A549 (cell line): ENCODE measurements at regions not wholly inside any gene's neighbourhood (a gene's known extent, or its start where the extent isn't known, plus 50 kb on each side); places are given as distances from the start of the nearest gene placed in this dataset.

Experiments
- ATAC-seq, 2 experiments: fragments of 200-7000 bp in 1 of 2; fragments of >200 bp in 1 of 2; cut with Nextera tagmentation in 1 of 2; cut with Tn5 transposase in 1 of 2; 3 replicates each; pipeline versions ENCODE4 v1.8.0 to v1.9.1; 2018 to 2020; ENCODE audit warnings: mild to moderate bottlenecking in 1 of 2, moderate library complexity in 1 of 2
- CTCF ChIA-PET: fragments of 300-600 bp; sonication (Branson Sonifier 250); formaldehyde crosslinking; extraction: SDS; loops from one replicate; lab custom pipeline; 2021; ENCODE audit warnings: antibody characterized with exemption, inconsistent platforms; lab: Yijun Ruan, JAX
- POLR2A ChIA-PET: fragments of 350-600 bp; formaldehyde crosslinking; extraction: SDS; loops from one replicate; lab custom pipeline; 2021; ENCODE audit warnings: antibody characterized with exemption, inconsistent platforms; lab: Yijun Ruan, JAX
- DNase-seq, 2 experiments: peaks; one replicate each; pipeline versions ENCODE4 v3.0.0 to v3.0.0-alpha.2; 2011 to 2016; ENCODE audit warnings: low read depth in 1 of 2, low spot score in 1 of 2
- FAIRE-seq: peaks from 2 replicates; lab custom pipeline; 2011; peaks lifted over from hg19 to GRCh38; lab: Jason Lieb, UNC
- H3K27ac ChIP-seq, 2 experiments: fragments of >200 bp; sonication (Bioruptor Twin); formaldehyde crosslinking; 3 replicates each; pipeline ENCODE4 v1.5.1; 2016 to 2017
- H3K4me1 ChIP-seq: fragments of >200 bp; sonication (Bioruptor Twin); formaldehyde crosslinking; 3 replicates; pipeline ENCODE4 v1.6.1; 2016
- H3K4me2 ChIP-seq: fragments of >200 bp; sonication (Bioruptor Twin); formaldehyde crosslinking; 3 replicates; pipeline ENCODE4 v1.6.1; 2016
- H3K4me3 ChIP-seq: fragments of >200 bp; sonication (Bioruptor Twin); formaldehyde crosslinking; 3 replicates; pipeline ENCODE4 v1.5.1; 2016
- H3K9me3 ChIP-seq: fragments of >200 bp; sonication (Bioruptor Twin); formaldehyde crosslinking; 3 replicates; pipeline ENCODE4 v1.6.1; 2016
- BCL3 ChIP-seq: fragments of >200 bp; sonication (Bioruptor Twin); formaldehyde crosslinking; IDR thresholded peaks from 3 replicates; pipeline ENCODE4 v1.6.1; 2016
- BHLHE40 ChIP-seq: IDR thresholded peaks from 2 replicates; pipeline ENCODE4 v1.6.1; 2012; ENCODE audit warnings: low read depth, low read length, inconsistent platforms
- CBX2 ChIP-seq: fragments of 200-600 bp; sonication (generic); IDR thresholded peaks from 2 replicates; pipeline ENCODE4 v1.6.1; 2016; ENCODE audit warnings: low read depth, mild to moderate bottlenecking, borderline replicate concordance
- CBX8 ChIP-seq: fragments of 200-600 bp; sonication (generic); IDR thresholded peaks from 2 replicates; pipeline ENCODE4 v1.6.1; 2016
- CEBPB ChIP-seq, 2 experiments: fragments of >200 bp in 1 of 2; sonication (Bioruptor Twin) in 1 of 2; formaldehyde crosslinking in 1 of 2; IDR thresholded peaks; 2 replicates each; pipeline ENCODE4 v1.6.1; 2012 to 2016
- EHF ChIP-seq: fragments of 250-450 bp; sonication (Bioruptor Pico); IDR thresholded peaks from 2 replicates; pipeline ENCODE4 v1.5.0; 2020; ENCODE audit warnings: mild to moderate bottlenecking
- FOXS1 ChIP-seq: fragments of 250-450 bp; sonication (Bioruptor Pico); IDR thresholded peaks from 2 replicates; pipeline ENCODE4 v1.5.0; 2020; ENCODE audit warnings: mild to moderate bottlenecking, moderate library complexity
- GATA3 ChIP-seq: IDR thresholded peaks from 2 replicates; pipeline ENCODE4 v1.6.1; 2012; ENCODE audit warnings: borderline replicate concordance
- HEYL ChIP-seq: fragments of 250-450 bp; sonication (Bioruptor Pico); IDR thresholded peaks from 2 replicates; pipeline ENCODE4 v1.8.0; 2021; ENCODE audit warnings: mild to moderate bottlenecking, moderate library complexity
- HOXA7 ChIP-seq: fragments of 250-450 bp; sonication (Bioruptor Pico); IDR thresholded peaks from 2 replicates; pipeline ENCODE4 v1.5.0; 2020; ENCODE audit warnings: mild to moderate bottlenecking, moderate library complexity
- HOXB13 ChIP-seq: fragments of 250-450 bp; sonication (Bioruptor Pico); IDR thresholded peaks from 2 replicates; pipeline ENCODE4 v1.5.0; 2020; ENCODE audit warnings: low read depth, mild to moderate bottlenecking, moderate library complexity
- JUN ChIP-seq, 2 experiments: fragments of >200 bp; sonication (Bioruptor Twin); formaldehyde crosslinking; IDR thresholded peaks; 2 replicates in 1 of 2; 3 replicates in 1 of 2; pipeline ENCODE4 v1.6.1; 2016 to 2017
- JUNB ChIP-seq: fragments of >200 bp; sonication (Bioruptor Twin); formaldehyde crosslinking; IDR thresholded peaks from 2 replicates; pipeline ENCODE4 v1.6.1; 2016
- KDM1A ChIP-seq: fragments of 200-600 bp; sonication (generic); IDR thresholded peaks from 2 replicates; pipeline ENCODE4 v1.6.1; 2016; ENCODE audit warnings: low read depth, mild to moderate bottlenecking
- MAZ ChIP-seq: fragments of 150-350 bp; IDR thresholded peaks from 2 replicates; pipeline ENCODE4 v1.6.1; 2014; ENCODE audit warnings: antibody characterized with exemption, low read depth, low read length, borderline replicate concordance
- NPAS2 ChIP-seq: fragments of 250-450 bp; sonication (Bioruptor Pico); IDR thresholded peaks from 2 replicates; pipeline ENCODE4 v1.8.0; 2022; ENCODE audit warnings: mild to moderate bottlenecking, moderate library complexity, borderline replicate concordance
- POLR2AphosphoS2 ChIP-seq: conservative IDR thresholded peaks from 2 replicates; pipeline ENCODE4 v1.6.1; 2012; ENCODE audit warnings: low read length, improper control_type of control experiment, inconsistent platforms
- REST ChIP-seq: fragments of 200-600 bp; sonication (generic); IDR thresholded peaks from 2 replicates; pipeline ENCODE4 v1.6.1; 2016; ENCODE audit warnings: antibody characterized with exemption, mild to moderate bottlenecking, moderate library complexity
- RNF2 ChIP-seq: fragments of 200-600 bp; sonication (generic); IDR thresholded peaks from 2 replicates; pipeline ENCODE4 v1.6.1; 2016; ENCODE audit warnings: low read depth, mild to moderate bottlenecking, antibody characterized with exemption, moderate library complexity, borderline replicate concordance
- SMC3 ChIP-seq: fragments of >200 bp; sonication (Bioruptor Twin); formaldehyde crosslinking; IDR thresholded peaks from 3 replicates; pipeline ENCODE4 v1.6.1; 2018; ENCODE audit warnings: inconsistent platforms
- WGBS: methylation state at CpG from one replicate; pipeline ENCODE4 v1.1.6; 2017; ENCODE audit errors: missing lambda C conversion rate; 5-methylcytosine and 5-hydroxymethylcytosine counted together
- TF ChIP-seq, protein P1 (sequence below): fragments of 250-450 bp; sonication (Bioruptor Pico); IDR thresholded peaks from 2 replicates; pipeline ENCODE4 v1.5.0; 2020; ENCODE audit warnings: low read depth, mild to moderate bottlenecking, moderate library complexity

DNA sequence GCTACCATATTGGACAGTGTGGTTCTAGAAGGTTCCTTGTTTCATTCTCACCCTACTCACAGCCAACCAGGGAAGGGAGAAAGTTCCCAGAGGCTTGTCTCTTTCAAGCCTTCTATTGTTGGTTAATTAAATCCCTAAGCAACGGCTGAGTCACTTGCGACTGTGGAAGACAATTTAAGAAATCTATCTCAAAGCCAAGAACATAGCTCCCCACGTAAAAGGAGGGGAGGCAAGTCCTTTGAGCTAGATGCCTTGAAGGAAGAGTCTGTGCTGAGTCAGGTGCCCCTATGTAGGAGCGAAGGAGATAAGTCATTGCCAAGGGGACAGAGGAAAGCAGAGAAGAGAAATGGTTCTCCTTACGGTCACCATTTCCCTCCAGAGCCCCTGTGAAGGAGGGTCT lies 79.4 kb upstream of the PPP2R5A start:
- no peak overlapping the region for H3K4me2 ChIP-seq
- CTCF ChIA-PET: interaction anchor here (0.6 kb wide), 1 partner anchor 494 kb away, joined by 4 read pairs; no protein-coding TSS in a partner anchor
- ATAC-seq (no peak), FAIRE-seq (no peak), DNase-seq (no peak)
- POLR2A ChIA-PET: no interaction called here
- 75% methylated on average over 5 of the region's 5 CpGs for WGBS
- H3K9me3 ChIP-seq: no peaks in the 10 kb centered on the region
- H3K4me1 ChIP-seq: no peaks in the 10 kb centered on the region
- no peak overlapping the region for H3K4me3 ChIP-seq
- no peak for TF ChIP-seq FOXS1
- no peak for TF ChIP-seq EHF (CRISPR knock-in tag)
- TF ChIP-seq SMC3: no peak
- no peak for TF ChIP-seq BCL3
- TF ChIP-seq JUNB: no peak
- TF ChIP-seq, protein P1, sequence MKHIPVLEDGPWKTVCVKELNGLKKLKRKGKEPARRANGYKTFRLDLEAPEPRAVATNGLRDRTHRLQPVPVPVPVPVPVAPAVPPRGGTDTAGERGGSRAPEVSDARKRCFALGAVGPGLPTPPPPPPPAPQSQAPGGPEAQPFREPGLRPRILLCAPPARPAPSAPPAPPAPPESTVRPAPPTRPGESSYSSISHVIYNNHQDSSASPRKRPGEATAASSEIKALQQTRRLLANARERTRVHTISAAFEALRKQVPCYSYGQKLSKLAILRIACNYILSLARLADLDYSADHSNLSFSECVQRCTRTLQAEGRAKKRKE: no peak
- TF ChIP-seq CBX2: no peak
- TF ChIP-seq POLR2AphosphoS2: no peak
- no peak for TF ChIP-seq CBX8
- TF ChIP-seq HOXA7 (CRISPR knock-in tag): no peak
- no peak for TF ChIP-seq BHLHE40
- TF ChIP-seq NPAS2 (CRISPR knock-in tag): no peak
- TF ChIP-seq KDM1A: no peak
- TF ChIP-seq JUN (IDR thresholded peaks at IDR 0.05): no peak
- no peak for TF ChIP-seq HEYL (CRISPR knock-in tag)
- TF ChIP-seq REST: no peak
- H3K27ac ChIP-seq: no peak overlapping the region

- ATAC-seq: no peak
Observed at GRCh38 chr1:212207118-212207517, 78.1 kb upstream of the PPP2R5A start.

More at GRCh38 chr1:212207118-212207517, 78.1 kb upstream of the PPP2R5A start:
- CTCF ChIA-PET: no interaction called here
- H3K4me3 ChIP-seq: no peak overlapping the region
- H3K9me3 ChIP-seq: no peaks in the 10 kb centered on the region
- WGBS: 58% methylated on average over 6 of the region's 6 CpGs
- FAIRE-seq: no peak
- TF ChIP-seq CBX2: no peak
- TF ChIP-seq KDM1A: no peak
- no peak for TF ChIP-seq GATA3
- TF ChIP-seq HOXB13: no peak
- TF ChIP-seq BCL3: no peak
- no peak for TF ChIP-seq CEBPB (IDR thresholded peaks at IDR 0.05)
- TF ChIP-seq, protein P1: no peak
- TF ChIP-seq MAZ: no peak
- TF ChIP-seq RNF2: no peak
- TF ChIP-seq, all 56 proteins: peak for 0
- POLR2A ChIA-PET: no interaction called here
- Histone ChIP-seq H3K27ac (no peak overlapping the region), H3K4me1 (no peaks in the 10 kb centered on the region), H3K4me2 (no peak overlapping the region)
- no peak for DNase-seq
